HEK293 (cell line): ENCODE measurements at regions not wholly inside any gene's neighbourhood (a gene's known extent, or its start where the extent isn't known, plus 50 kb on each side); places are given as distances from the start of the nearest gene placed in this dataset.

ENCODE experiments used
- CTCF ChIA-PET: fragments of 350-600 bp; formaldehyde crosslinking; extraction: SDS; loops from one replicate; lab custom pipeline; 2021; ENCODE audit warnings: antibody characterized with exemption; lab: Yijun Ruan, JAX
- POLR2A ChIA-PET: fragments of 300-600 bp; formaldehyde crosslinking; extraction: SDS; loops from one replicate; lab custom pipeline; 2020; ENCODE audit warnings: antibody characterized with exemption, inconsistent platforms; lab: Yijun Ruan, JAX
- H3K27ac ChIP-seq: fragments of 200-500 bp; sonication (Bioruptor generic); 2 replicates; pipeline ENCODE4 v1.5.1; 2014; ENCODE audit warnings: low read depth, low read length, control low read depth, inconsistent platforms; ENCODE audit errors: extremely low read depth
- H3K36me3 ChIP-seq, 2 experiments: fragments of 200-500 bp in 1 of 2; sonication (Bioruptor generic) in 1 of 2; 1 replicate in 1 of 2; 2 replicates in 1 of 2; pipeline ENCODE4 v1.5.1; 2014 to 2017; ENCODE audit warnings: inconsistent platforms in 2 of 2, low read length in 2 of 2; ENCODE audit not compliant: control insufficient read depth in 2 of 2, insufficient read depth in 1 of 2
- H3K4me1 ChIP-seq: fragments of 200-500 bp; sonication (Bioruptor generic); 2 replicates; pipeline ENCODE4 v1.5.1; 2014; ENCODE audit warnings: mild to moderate bottlenecking, low read length, inconsistent platforms; ENCODE audit not compliant: control insufficient read depth, insufficient read depth
- H3K4me3 ChIP-seq: 2 replicates; pipeline ENCODE4 v1.5.1; 2011; ENCODE audit warnings: low read depth, mild to moderate bottlenecking, control low read depth, low read length, moderate library complexity
- H3K9me3 ChIP-seq: fragments of 200-500 bp; sonication (Bioruptor generic); 2 replicates; pipeline ENCODE4 v1.5.1; 2014; ENCODE audit warnings: low read depth, low read length, inconsistent platforms; ENCODE audit not compliant: control insufficient read depth, insufficient read depth
- KLF1 ChIP-seq: fragments of 450-650 bp; formaldehyde crosslinking; IDR thresholded peaks from 2 replicates; pipeline ENCODE4 v1.5.1; 2016; ENCODE audit warnings: missing biosample characterization, missing genetic modification characterization
- KLF16 ChIP-seq: fragments of 450-650 bp; formaldehyde crosslinking; IDR thresholded peaks from 2 replicates; pipeline ENCODE4 v1.5.1; 2017; ENCODE audit warnings: missing biosample characterization, missing genetic modification characterization
- MYNN ChIP-seq: fragments of 450-650 bp; formaldehyde crosslinking; IDR thresholded peaks from 2 replicates; pipeline ENCODE4 v1.5.1; 2016; ENCODE audit warnings: missing biosample characterization, missing genetic modification characterization, borderline replicate concordance
- MZF1 ChIP-seq: fragments of 450-650 bp; formaldehyde crosslinking; IDR thresholded peaks from 2 replicates; pipeline ENCODE4 v1.5.1; 2017; ENCODE audit warnings: missing biosample characterization, missing genetic modification characterization, borderline replicate concordance
- RBAK ChIP-seq: fragments of 450-650 bp; formaldehyde crosslinking; IDR thresholded peaks from 2 replicates; pipeline ENCODE4 v1.5.1; 2016; ENCODE audit warnings: missing biosample characterization, missing genetic modification characterization
- SCRT2 ChIP-seq: fragments of 450-650 bp; formaldehyde crosslinking; IDR thresholded peaks from 2 replicates; pipeline ENCODE4 v1.5.1; 2016; ENCODE audit warnings: missing biosample characterization, missing genetic modification characterization
- SP2 ChIP-seq: fragments of 450-650 bp; formaldehyde crosslinking; IDR thresholded peaks from 2 replicates; pipeline ENCODE4 v1.5.1; 2016; ENCODE audit warnings: missing biosample characterization, missing genetic modification characterization
- YY2 ChIP-seq: fragments of 450-650 bp; formaldehyde crosslinking; IDR thresholded peaks from 2 replicates; pipeline ENCODE4 v1.5.1; 2016; ENCODE audit warnings: missing biosample characterization, missing genetic modification characterization
- ZBTB48 ChIP-seq: fragments of 450-650 bp; formaldehyde crosslinking; IDR thresholded peaks from 2 replicates; pipeline ENCODE4 v1.5.1; 2016; ENCODE audit warnings: missing biosample characterization, missing genetic modification characterization
- ZFP3 ChIP-seq: fragments of 450-650 bp; formaldehyde crosslinking; IDR thresholded peaks from 2 replicates; pipeline ENCODE4 v1.5.1; 2016; ENCODE audit warnings: low read depth, missing biosample characterization, missing genetic modification characterization
- ZFP37 ChIP-seq: fragments of 450-650 bp; formaldehyde crosslinking; IDR thresholded peaks from 2 replicates; pipeline ENCODE4 v1.5.1; 2016; ENCODE audit warnings: missing biosample characterization, missing genetic modification characterization
- ZFP41 ChIP-seq: fragments of 450-650 bp; formaldehyde crosslinking; IDR thresholded peaks from 2 replicates; pipeline ENCODE4 v1.5.1; 2016; ENCODE audit warnings: missing biosample characterization, missing genetic modification characterization, borderline replicate concordance
- ZFP69B ChIP-seq: fragments of 450-650 bp; formaldehyde crosslinking; IDR thresholded peaks from 2 replicates; pipeline ENCODE4 v1.5.1; 2016; ENCODE audit warnings: missing biosample characterization, missing genetic modification characterization
- ZIC2 ChIP-seq: fragments of 450-650 bp; formaldehyde crosslinking; IDR thresholded peaks from 2 replicates; pipeline ENCODE4 v1.5.1; 2016; ENCODE audit warnings: missing biosample characterization, missing genetic modification characterization
- ZNF114 ChIP-seq: fragments of 450-650 bp; formaldehyde crosslinking; IDR thresholded peaks from 2 replicates; pipeline ENCODE4 v1.5.0; 2017; ENCODE audit warnings: missing biosample characterization, missing genetic modification characterization
- ZNF157 ChIP-seq: fragments of 450-650 bp; formaldehyde crosslinking; IDR thresholded peaks from 2 replicates; pipeline ENCODE4 v1.5.1; 2016; ENCODE audit warnings: missing biosample characterization, missing genetic modification characterization
- ZNF223 ChIP-seq: fragments of 450-650 bp; formaldehyde crosslinking; IDR thresholded peaks from 2 replicates; pipeline ENCODE4 v1.5.1; 2016; ENCODE audit warnings: missing biosample characterization, missing genetic modification characterization
- ZNF354C ChIP-seq: fragments of 450-650 bp; formaldehyde crosslinking; IDR thresholded peaks from 2 replicates; pipeline ENCODE4 v1.5.1; 2016; ENCODE audit warnings: missing biosample characterization, missing genetic modification characterization, low read depth, borderline replicate concordance
- ZNF366 ChIP-seq: fragments of 450-650 bp; formaldehyde crosslinking; conservative IDR thresholded peaks from 2 replicates; pipeline ENCODE4 v1.5.1; 2016; ENCODE audit warnings: missing biosample characterization, missing genetic modification characterization
- ZNF37A ChIP-seq: fragments of 450-650 bp; IDR thresholded peaks from 2 replicates; pipeline ENCODE4 v1.5.1; 2018; ENCODE audit warnings: missing biosample characterization, missing genetic modification characterization
- ZNF394 ChIP-seq: fragments of 450-650 bp; formaldehyde crosslinking; IDR thresholded peaks from 2 replicates; pipeline ENCODE4 v1.5.1; 2016; ENCODE audit warnings: missing biosample characterization, missing genetic modification characterization, mild to moderate bottlenecking, moderate library complexity, borderline replicate concordance
- ZNF404 ChIP-seq: fragments of 450-650 bp; formaldehyde crosslinking; IDR thresholded peaks from 2 replicates; pipeline ENCODE4 v1.5.1; 2017; ENCODE audit warnings: missing biosample characterization, missing genetic modification characterization
- ZNF433 ChIP-seq: fragments of 450-650 bp; formaldehyde crosslinking; IDR thresholded peaks from 2 replicates; pipeline ENCODE4 v1.5.1; 2016; ENCODE audit warnings: missing biosample characterization, missing genetic modification characterization, low read depth
- ZNF473 ChIP-seq: fragments of 450-650 bp; formaldehyde crosslinking; IDR thresholded peaks from 2 replicates; pipeline ENCODE4 v1.5.1; 2017; ENCODE audit warnings: missing biosample characterization, missing genetic modification characterization
- ZNF544 ChIP-seq: fragments of 450-650 bp; formaldehyde crosslinking; IDR thresholded peaks from 2 replicates; pipeline ENCODE4 v1.5.0; 2017; ENCODE audit warnings: missing biosample characterization, missing genetic modification characterization
- ZNF548 ChIP-seq: fragments of 450-650 bp; formaldehyde crosslinking; IDR thresholded peaks from 2 replicates; pipeline ENCODE4 v1.5.1; 2016; ENCODE audit warnings: missing biosample characterization, missing genetic modification characterization
- ZNF558 ChIP-seq: fragments of 450-650 bp; formaldehyde crosslinking; IDR thresholded peaks from 2 replicates; pipeline ENCODE4 v1.5.1; 2016; ENCODE audit warnings: missing biosample characterization, missing genetic modification characterization
- ZNF600 ChIP-seq: fragments of 450-650 bp; formaldehyde crosslinking; IDR thresholded peaks from 2 replicates; pipeline ENCODE4 v1.5.1; 2016; ENCODE audit warnings: missing biosample characterization, missing genetic modification characterization
- TF ChIP-seq, protein P1 (sequence below): fragments of 450-650 bp; formaldehyde crosslinking; IDR thresholded peaks from 2 replicates; pipeline ENCODE4 v1.5.1; 2016; ENCODE audit warnings: missing biosample characterization, missing genetic modification characterization, borderline replicate concordance
- TF ChIP-seq, protein P2 (sequence below): fragments of 450-650 bp; formaldehyde crosslinking; IDR thresholded peaks from 2 replicates; pipeline ENCODE4 v1.5.1; 2016; ENCODE audit warnings: missing biosample characterization, missing genetic modification characterization
- TF ChIP-seq, protein P3 (sequence below): fragments of 450-650 bp; formaldehyde crosslinking; IDR thresholded peaks from 2 replicates; pipeline ENCODE4 v1.5.1; 2016; ENCODE audit warnings: missing biosample characterization, missing genetic modification characterization

DNA sequence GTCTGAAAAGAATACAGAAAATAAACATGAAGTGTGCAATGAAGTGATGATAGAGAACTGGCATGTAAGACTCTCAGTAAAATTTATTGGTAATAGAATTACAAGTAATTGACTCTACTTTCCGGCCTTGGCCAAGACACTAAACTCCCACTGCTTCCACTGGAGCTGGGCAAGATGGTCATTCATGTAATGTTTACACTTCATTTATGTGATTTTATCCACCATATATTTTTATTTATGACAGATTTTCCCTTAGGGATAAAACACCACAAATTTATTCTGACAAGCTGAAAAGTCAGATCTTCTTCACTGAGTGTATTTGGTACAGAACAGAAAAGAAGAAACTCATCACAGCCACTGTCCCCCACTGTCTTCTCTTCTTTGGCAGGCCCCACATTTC, 191.9 kb downstream of the SLC39A8 start (continued):
- TF ChIP-seq, protein P1, sequence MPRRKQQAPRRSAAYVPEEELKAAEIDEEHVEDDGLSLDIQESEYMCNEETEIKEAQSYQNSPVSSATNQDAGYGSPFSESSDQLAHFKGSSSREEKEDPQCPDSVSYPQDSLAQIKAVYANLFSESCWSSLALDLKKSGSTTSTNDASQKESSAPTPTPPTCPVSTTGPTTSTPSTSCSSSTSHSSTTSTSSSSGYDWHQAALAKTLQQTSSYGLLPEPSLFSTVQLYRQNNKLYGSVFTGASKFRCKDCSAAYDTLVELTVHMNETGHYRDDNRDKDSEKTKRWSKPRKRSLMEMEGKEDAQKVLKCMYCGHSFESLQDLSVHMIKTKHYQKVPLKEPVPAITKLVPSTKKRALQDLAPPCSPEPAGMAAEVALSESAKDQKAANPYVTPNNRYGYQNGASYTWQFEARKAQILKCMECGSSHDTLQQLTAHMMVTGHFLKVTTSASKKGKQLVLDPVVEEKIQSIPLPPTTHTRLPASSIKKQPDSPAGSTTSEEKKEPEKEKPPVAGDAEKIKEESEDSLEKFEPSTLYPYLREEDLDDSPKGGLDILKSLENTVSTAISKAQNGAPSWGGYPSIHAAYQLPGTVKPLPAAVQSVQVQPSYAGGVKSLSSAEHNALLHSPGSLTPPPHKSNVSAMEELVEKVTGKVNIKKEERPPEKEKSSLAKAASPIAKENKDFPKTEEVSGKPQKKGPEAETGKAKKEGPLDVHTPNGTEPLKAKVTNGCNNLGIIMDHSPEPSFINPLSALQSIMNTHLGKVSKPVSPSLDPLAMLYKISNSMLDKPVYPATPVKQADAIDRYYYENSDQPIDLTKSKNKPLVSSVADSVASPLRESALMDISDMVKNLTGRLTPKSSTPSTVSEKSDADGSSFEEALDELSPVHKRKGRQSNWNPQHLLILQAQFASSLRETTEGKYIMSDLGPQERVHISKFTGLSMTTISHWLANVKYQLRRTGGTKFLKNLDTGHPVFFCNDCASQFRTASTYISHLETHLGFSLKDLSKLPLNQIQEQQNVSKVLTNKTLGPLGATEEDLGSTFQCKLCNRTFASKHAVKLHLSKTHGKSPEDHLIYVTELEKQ (tag by site-specific recombination), result no peak
- TF ChIP-seq RBAK (tag by site-specific recombination) (no peak), ZFP3 (tag by site-specific recombination) (no peak), MZF1 (tag by site-specific recombination) (no peak)

DNA sequence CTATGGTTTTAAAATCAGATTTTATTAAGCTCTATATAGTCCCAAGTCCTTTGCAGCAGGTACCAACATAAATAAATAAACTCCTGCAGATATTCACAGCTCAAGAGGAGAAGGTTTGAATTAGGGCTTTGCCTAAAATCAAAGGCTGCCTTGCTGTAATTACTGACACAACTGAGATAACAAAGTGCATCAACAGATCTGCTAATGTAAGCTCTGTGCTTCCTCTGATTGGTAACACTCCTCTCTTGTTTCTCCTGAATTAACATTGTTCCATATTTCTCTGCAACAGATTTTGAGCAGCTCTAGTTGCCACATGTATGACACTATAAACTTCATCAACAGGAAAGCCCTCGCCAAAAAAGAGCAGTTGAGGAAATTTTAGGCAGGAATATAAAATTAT, 193.6 kb downstream of the SLC39A8 start:
- H3K36me3 ChIP-seq, result no peaks in the 10 kb centered on the region
- no peaks in the 10 kb centered on the region for H3K4me1 ChIP-seq
- TF ChIP-seq ZNF157 (tag by site-specific recombination) (no peak), KLF16 (tag by site-specific recombination) (no peak), ZNF114 (tag by site-specific recombination) (no peak), ZBTB48 (tag by site-specific recombination) (no peak), SCRT2 (tag by site-specific recombination) (no peak), ZFP37 (tag by site-specific recombination) (no peak), ZNF37A (tag by site-specific recombination) (no peak), ZNF548 (tag by site-specific recombination) (no peak), ZNF394 (tag by site-specific recombination) (no peak), ZNF404 (no peak), ZNF366 (tag by site-specific recombination) (no peak), MYNN (no peak)
- ChIA-PET CTCF (interaction anchor here (0.5 kb wide), 1 partner anchor 294 kb away, joined by 4 read pairs; no protein-coding TSS in a partner anchor), POLR2A (no interaction called here)
- no peak overlapping the region for H3K27ac ChIP-seq
- H3K4me3 ChIP-seq, result no peak overlapping the region
- no peaks in the 10 kb centered on the region for H3K9me3 ChIP-seq

DNA sequence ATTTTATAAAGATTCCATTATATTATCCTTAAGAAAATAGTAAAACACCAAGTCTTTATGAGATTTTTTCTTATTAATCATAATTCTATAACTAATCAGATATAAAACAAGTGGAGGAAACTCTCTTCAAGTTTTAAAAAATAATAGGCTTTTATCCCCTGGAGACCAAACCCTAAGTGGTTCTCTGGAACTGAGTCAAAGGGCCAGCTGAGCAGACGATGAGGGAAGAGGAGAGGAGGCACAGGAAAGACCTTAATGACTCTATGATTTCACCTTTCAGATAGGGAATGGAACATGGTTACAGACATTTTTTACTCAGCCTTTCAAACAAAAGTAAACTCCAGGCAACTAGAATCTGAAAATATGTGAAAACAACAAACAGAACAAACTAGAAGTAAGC, 201.8 kb downstream of the SLC39A8 start:
- Histone ChIP-seq H3K27ac (no peak overlapping the region), H3K4me1 (no peaks in the 10 kb centered on the region), H3K36me3 (no peaks in the 10 kb centered on the region), H3K4me3 (no peak overlapping the region), H3K9me3 (no peaks in the 10 kb centered on the region)
- ChIA-PET CTCF (no interaction called here), POLR2A (no interaction called here)
- TF ChIP-seq ZIC2 (tag by site-specific recombination) (no peak), SP2 (no peak), YY2 (tag by site-specific recombination) (no peak), RBAK (tag by site-specific recombination) (no peak), ZNF394 (tag by site-specific recombination) (no peak), KLF1 (tag by site-specific recombination) (no peak), ZNF473 (tag by site-specific recombination) (no peak), ZFP41 (tag by site-specific recombination) (no peak), ZFP69B (tag by site-specific recombination) (no peak), ZNF223 (tag by site-specific recombination) (no peak), ZNF544 (tag by site-specific recombination) (no peak), ZNF354C (tag by site-specific recombination) (no peak), ZNF600 (no peak), ZNF433 (tag by site-specific recombination) (no peak), ZNF558 (no peak)
- TF ChIP-seq, protein P2, sequence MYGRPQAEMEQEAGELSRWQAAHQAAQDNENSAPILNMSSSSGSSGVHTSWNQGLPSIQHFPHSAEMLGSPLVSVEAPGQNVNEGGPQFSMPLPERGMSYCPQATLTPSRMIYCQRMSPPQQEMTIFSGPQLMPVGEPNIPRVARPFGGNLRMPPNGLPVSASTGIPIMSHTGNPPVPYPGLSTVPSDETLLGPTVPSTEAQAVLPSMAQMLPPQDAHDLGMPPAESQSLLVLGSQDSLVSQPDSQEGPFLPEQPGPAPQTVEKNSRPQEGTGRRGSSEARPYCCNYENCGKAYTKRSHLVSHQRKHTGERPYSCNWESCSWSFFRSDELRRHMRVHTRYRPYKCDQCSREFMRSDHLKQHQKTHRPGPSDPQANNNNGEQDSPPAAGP (tag by site-specific recombination), result no peak
- TF ChIP-seq, protein P3, sequence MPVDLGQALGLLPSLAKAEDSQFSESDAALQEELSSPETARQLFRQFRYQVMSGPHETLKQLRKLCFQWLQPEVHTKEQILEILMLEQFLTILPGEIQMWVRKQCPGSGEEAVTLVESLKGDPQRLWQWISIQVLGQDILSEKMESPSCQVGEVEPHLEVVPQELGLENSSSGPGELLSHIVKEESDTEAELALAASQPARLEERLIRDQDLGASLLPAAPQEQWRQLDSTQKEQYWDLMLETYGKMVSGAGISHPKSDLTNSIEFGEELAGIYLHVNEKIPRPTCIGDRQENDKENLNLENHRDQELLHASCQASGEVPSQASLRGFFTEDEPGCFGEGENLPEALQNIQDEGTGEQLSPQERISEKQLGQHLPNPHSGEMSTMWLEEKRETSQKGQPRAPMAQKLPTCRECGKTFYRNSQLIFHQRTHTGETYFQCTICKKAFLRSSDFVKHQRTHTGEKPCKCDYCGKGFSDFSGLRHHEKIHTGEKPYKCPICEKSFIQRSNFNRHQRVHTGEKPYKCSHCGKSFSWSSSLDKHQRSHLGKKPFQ, result no peak
